GM06990 (cell line): ENCODE measurements at regions not wholly inside any gene's neighbourhood (a gene's known extent, or its start where the extent isn't known, plus 50 kb on each side); places are given as distances from the start of the nearest gene placed in this dataset.

Experiments
- DNase-seq: peaks from one replicate; pipeline ENCODE4 v3.0.0-alpha.2; 2011; ENCODE audit not compliant: insufficient read length; ENCODE audit errors: extremely low read depth
- H3K27me3 ChIP-seq: replicated peaks from 2 replicates; pipeline ENCODE4 v1.6.0; 2011; ENCODE audit warnings: low read length; ENCODE audit not compliant: control insufficient read depth, insufficient read depth
- H3K36me3 ChIP-seq: 2 replicates; pipeline ENCODE4 v1.5.1; 2011; ENCODE audit warnings: low read length; ENCODE audit not compliant: control insufficient read depth, insufficient read depth
- H3K4me3 ChIP-seq: replicated peaks from 2 replicates; pipeline ENCODE4 v1.5.1; 2011; ENCODE audit warnings: low read depth, mild to moderate bottlenecking, control low read depth, low read length
- TF ChIP-seq, protein P1 (sequence below): IDR thresholded peaks from 2 replicates; pipeline ENCODE4 v1.5.1; 2011; ENCODE audit warnings: low read length, control low read depth, mild to moderate bottlenecking, inconsistent platforms; ENCODE audit not compliant: insufficient read depth, poor library complexity, severe bottlenecking

DNA sequence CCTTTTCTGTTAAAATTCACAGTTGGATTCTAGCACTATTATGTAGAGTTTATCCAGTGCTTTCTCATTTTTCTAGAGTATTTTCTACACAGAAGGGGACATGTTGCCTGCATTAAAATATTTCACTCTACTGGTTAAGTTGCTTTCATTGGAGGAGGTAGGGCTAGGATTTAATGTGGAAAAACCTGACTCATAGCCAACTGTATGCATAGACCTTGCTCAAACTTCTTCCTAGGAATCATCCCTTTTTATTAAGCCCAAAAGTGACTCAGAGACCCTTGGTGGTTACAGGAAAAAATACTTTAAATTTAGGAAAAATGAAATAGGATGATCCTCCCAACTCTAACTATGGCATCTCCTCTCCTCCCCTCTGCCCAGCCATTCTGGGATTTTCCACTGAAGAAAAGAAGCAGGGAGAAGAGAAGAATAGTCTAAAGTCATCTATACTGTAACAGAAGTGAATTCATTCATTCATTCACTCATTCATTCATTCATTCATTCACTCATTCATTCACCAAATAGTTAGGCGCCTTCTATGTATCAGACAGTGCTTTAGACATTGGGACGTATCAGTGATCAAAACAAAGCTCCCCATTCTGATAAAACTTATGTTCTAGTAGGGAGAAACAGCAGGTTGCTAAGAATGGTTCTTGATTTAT is 109.0 kb upstream of the HTR2A start:
- DNase-seq, result no peak
- H3K27me3 ChIP-seq, result no peaks in the 10 kb centered on the region
- no peaks in the 10 kb centered on the region for H3K36me3 ChIP-seq
- no peak overlapping the region for H3K4me3 ChIP-seq
- TF ChIP-seq, protein P1, sequence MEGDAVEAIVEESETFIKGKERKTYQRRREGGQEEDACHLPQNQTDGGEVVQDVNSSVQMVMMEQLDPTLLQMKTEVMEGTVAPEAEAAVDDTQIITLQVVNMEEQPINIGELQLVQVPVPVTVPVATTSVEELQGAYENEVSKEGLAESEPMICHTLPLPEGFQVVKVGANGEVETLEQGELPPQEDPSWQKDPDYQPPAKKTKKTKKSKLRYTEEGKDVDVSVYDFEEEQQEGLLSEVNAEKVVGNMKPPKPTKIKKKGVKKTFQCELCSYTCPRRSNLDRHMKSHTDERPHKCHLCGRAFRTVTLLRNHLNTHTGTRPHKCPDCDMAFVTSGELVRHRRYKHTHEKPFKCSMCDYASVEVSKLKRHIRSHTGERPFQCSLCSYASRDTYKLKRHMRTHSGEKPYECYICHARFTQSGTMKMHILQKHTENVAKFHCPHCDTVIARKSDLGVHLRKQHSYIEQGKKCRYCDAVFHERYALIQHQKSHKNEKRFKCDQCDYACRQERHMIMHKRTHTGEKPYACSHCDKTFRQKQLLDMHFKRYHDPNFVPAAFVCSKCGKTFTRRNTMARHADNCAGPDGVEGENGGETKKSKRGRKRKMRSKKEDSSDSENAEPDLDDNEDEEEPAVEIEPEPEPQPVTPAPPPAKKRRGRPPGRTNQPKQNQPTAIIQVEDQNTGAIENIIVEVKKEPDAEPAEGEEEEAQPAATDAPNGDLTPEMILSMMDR, result no peak

DNA sequence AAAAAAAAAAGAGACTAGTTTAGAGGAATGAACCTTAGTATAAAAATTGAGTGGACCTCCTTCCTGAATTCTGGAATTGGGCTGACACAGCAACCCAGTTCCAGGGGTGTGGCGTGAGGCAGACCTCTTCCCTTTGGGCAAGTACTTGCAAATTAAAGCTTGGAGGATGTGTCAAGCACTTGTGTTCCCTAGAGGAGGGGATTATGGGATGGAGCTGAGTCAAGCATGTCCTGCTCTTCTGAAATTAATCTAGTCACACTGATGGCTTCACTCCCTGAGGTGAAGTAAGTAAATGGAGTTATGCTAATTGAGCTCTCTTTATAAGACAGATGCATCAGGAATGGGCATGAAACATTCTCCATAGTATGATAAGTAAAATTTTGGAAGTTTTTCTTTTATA is 107.7 kb upstream of the HTR2A start:
- TF ChIP-seq, protein P1, result no peak
- no peak for DNase-seq
- H3K27me3 ChIP-seq, result no peaks in the 10 kb centered on the region

DNA sequence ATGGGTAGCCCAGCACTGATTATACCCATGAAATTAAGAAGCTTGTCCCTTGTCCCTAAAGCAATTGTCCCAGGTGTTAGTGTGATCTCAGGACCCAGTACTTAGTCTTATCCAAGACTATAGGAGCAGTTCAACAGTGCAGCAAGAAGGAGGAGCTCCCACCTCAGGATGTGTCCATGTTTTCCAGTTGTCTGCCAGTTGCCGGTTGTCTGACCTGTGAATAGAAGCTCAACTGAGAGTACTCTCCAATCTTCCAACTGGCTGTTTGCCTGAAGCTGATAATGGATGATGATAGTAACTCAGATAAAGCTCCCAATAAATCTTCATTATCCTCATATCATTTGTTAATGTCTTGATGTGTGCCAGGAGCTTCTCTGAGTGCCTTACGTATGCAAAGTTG is 107.2 kb upstream of the HTR2A start:
- TF ChIP-seq, protein P1, result no peak
- no peaks in the 10 kb centered on the region for H3K27me3 ChIP-seq

More for the DNA sequence above, 107.7 kb upstream of the HTR2A start:
- H3K36me3 ChIP-seq, result no peaks in the 10 kb centered on the region
- no peak overlapping the region for H3K4me3 ChIP-seq

DNA sequence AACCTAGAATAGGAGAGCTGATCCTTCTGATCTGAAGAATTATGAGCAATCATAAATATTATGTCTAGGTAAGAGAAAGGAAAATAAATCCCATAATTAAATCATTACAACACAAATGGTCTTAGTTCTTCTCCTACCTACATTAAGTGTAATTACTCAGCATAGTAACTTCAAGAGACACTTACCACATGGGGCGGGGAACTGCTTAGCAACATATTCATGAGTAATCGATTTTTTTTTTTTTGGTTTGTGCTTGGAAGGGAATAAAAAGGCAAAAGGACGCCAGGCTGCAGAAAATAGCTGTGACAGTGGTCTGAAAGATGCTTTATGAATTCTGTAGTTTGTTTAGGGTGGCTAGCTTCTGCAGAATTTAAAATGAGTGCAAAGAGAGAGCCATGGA is 103.3 kb upstream of the HTR2A start:
- DNase-seq, result no peak
- H3K4me3 ChIP-seq, result no peak overlapping the region
- TF ChIP-seq, protein P1, result no peak
- no peaks in the 10 kb centered on the region for H3K36me3 ChIP-seq
- H3K27me3 ChIP-seq, result no peaks in the 10 kb centered on the region

More for the DNA sequence above, 107.2 kb upstream of the HTR2A start:
- no peak for DNase-seq
- Histone ChIP-seq H3K36me3 (no peaks in the 10 kb centered on the region), H3K4me3 (no peak overlapping the region)

DNA sequence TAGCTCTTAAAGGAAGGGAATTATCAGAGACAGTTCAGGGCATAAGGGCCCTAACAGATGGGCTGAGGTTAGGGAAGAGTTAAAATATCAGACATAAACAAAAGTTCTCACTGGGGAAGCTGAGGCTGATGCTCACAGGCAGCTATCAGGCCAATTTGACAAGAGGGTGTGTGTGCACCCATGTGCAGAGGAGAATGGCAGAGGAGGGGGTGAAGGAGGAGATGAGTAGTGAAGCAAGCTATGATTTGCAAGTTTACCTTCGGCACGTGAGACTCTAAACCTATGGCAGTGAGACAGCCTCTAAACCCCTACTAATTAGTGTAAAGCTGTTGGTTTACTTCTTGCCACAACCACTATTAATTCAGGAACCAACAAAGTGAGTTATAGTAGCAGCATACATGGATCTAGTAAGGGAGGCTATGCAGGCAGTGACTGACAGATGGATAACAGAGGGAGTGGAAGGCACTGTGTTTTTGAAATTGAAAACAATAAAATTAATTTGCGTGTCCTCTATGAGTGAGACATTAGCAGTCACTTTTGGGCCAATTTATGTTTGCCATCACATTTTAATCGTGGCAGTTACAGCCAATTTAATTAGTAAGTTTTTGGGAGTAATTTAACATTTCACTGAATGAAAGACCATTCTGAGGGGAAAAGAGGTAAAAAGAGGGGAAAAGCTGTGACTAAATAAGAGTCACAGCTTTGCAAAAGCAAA is 99.6 kb upstream of the HTR2A start:
- TF ChIP-seq, protein P1, result no peak

DNA sequence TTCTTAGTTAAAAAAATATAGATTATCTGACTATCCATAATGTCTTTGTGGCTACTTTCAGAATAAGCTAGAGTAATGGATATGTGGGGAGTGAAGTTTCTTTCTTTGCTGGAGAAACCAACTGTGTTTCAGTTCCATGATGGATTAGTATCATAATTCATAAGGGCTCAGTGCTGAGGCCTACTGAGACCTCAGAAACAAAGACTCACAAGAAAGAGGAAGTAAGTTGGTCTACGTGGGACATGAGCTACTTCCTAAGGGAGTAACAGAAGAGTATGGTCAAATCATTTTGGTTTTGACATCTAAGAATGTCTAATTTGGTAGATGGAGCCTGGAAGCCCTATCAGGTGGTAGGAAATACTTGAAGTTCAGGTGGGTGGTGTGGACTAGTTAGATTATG is 99.0 kb upstream of the HTR2A start:
- H3K36me3 ChIP-seq, result no peaks in the 10 kb centered on the region
- no peaks in the 10 kb centered on the region for H3K27me3 ChIP-seq
- DNase-seq, result peak; percentile 52
- no peak overlapping the region for H3K4me3 ChIP-seq
- TF ChIP-seq, protein P1, result no peak

More for the DNA sequence above, 99.6 kb upstream of the HTR2A start:
- Histone ChIP-seq H3K36me3 (no peaks in the 10 kb centered on the region), H3K4me3 (no peak overlapping the region), H3K27me3 (no peaks in the 10 kb centered on the region)
- DNase-seq, result peak; percentile 13
